Vagina (tissue), 2 donors: ENCODE measurements at regions not wholly inside any gene's neighbourhood (a gene's known extent, or its start where the extent isn't known, plus 50 kb on each side); places are given as distances from the start of the nearest gene placed in this dataset.
"Not testable (repeated sequence)": the region's sequence is repeated elsewhere in the genome, so short reads cannot be mapped to it uniquely, and the experiment has no call there.

Experiments
- DNase-seq, 2 donors: peaks; one replicate each; pipeline ENCODE4 v3.0.0-alpha.2; 2017; ENCODE audit errors: extremely low spot score in 2 of 2
- H3K27ac ChIP-seq: fragments of 200-600 bp; sonication (generic); one replicate; pipeline ENCODE4 v1.5.1; 2019
- H3K27me3 ChIP-seq: fragments of 200-600 bp; sonication (generic); one replicate; pipeline ENCODE4 v1.5.1; 2019
- H3K36me3 ChIP-seq, 2 donors: fragments of 200-600 bp; sonication (generic); one replicate each; pipeline ENCODE4 v1.5.1; 2017 to 2019
- H3K4me1 ChIP-seq: fragments of 200-600 bp; sonication (generic); one replicate; pipeline ENCODE4 v1.5.1; 2019
- H3K4me3 ChIP-seq, 2 donors: fragments of 200-600 bp; sonication (generic); 1 replicate in 1 of 2; 2 replicates in 1 of 2; pipeline ENCODE4 v1.5.1; 2016 to 2019
- H3K9me3 ChIP-seq: fragments of 200-600 bp; sonication (generic); one replicate; pipeline ENCODE4 v1.5.1; 2019
- POLR2A ChIP-seq, 2 donors: fragments of 450-650 bp; IDR thresholded peaks; one replicate each; pipeline ENCODE4 v1.6.1; 2017; ENCODE audit warnings: antibody characterized with exemption in 2 of 2, mild to moderate bottlenecking in 2 of 2, moderate library complexity in 2 of 2
- POLR2AphosphoS5 ChIP-seq, 2 donors: sonication (generic); formaldehyde crosslinking; IDR thresholded peaks; one replicate each; pipeline ENCODE4 v1.9.0; 2017; ENCODE audit warnings: antibody characterized with exemption in 2 of 2, mild to moderate bottlenecking in 2 of 2, low read depth in 1 of 2; ENCODE audit not compliant: insufficient read depth in 1 of 2
- intact Hi-C: fragments of 100-400 bp; cut with DNase I; formaldehyde crosslinking; loops from one replicate; pipeline ENCODE4 v1.15.1; 2023
- TF ChIP-seq, protein P1 (sequence below), 3 experiments: fragments of 450-650 bp in 2 of 3; fragments of 200-600 bp in 1 of 3; sonication (generic) in 1 of 3; IDR thresholded peaks; one replicate each; pipeline ENCODE4 v1.5.1; 2017 to 2019; ENCODE audit warnings: antibody characterized with exemption in 3 of 3, mild to moderate bottlenecking in 2 of 3, moderate library complexity in 2 of 3

DNA sequence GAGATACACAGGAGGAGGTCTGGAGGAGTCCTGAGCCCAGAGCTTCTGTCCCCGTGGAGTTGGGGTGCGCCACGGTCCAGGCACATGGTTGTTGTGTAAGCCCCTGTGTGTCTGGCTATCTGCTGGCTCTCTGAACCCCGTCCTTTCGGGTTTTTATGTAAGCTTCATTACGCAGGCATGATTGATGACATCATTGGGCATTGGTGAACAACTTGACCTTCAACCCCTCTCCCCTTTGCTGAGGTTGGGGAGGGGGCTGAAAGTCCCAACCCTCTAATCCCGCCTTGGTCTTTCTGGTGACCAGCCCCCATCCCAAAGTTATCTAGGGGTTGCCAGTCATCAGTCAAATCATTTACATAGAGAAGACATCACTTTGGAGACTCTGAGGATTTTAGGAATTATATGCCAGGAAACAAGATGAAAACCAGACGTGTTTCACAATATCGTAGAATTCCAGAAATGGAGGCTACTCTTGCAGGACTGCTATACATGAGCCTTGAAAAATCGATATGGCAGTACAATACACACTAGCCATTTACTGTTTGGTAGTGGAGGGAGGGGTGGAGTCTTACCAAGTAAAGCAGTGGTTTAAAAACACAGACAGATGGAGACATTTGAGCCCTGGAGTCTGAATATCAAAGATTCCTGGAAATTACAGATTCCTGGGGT, 69.8 kb upstream of the SCAF4 start:
- Histone ChIP-seq H3K27ac (no peak overlapping the region), H3K36me3 (no peaks in the 10 kb centered on the region), H3K9me3 (no peaks in the 10 kb centered on the region), H3K4me1 (no peaks in the 10 kb centered on the region), H3K4me3 (no peak overlapping the region), H3K27me3 (no peaks in the 10 kb centered on the region)
- peak in 1 of 2 donors; percentile 58 for DNase-seq
- TF ChIP-seq POLR2AphosphoS5 (IDR thresholded peaks at IDR 0.05; ENCODE audit: insufficient read depth in 1 of 2, low read depth in 1 of 2), result no peak
- TF ChIP-seq, protein P1, sequence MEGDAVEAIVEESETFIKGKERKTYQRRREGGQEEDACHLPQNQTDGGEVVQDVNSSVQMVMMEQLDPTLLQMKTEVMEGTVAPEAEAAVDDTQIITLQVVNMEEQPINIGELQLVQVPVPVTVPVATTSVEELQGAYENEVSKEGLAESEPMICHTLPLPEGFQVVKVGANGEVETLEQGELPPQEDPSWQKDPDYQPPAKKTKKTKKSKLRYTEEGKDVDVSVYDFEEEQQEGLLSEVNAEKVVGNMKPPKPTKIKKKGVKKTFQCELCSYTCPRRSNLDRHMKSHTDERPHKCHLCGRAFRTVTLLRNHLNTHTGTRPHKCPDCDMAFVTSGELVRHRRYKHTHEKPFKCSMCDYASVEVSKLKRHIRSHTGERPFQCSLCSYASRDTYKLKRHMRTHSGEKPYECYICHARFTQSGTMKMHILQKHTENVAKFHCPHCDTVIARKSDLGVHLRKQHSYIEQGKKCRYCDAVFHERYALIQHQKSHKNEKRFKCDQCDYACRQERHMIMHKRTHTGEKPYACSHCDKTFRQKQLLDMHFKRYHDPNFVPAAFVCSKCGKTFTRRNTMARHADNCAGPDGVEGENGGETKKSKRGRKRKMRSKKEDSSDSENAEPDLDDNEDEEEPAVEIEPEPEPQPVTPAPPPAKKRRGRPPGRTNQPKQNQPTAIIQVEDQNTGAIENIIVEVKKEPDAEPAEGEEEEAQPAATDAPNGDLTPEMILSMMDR (IDR thresholded peaks at IDR 0.05), result no peak
- no peak for TF ChIP-seq POLR2A (IDR thresholded peaks at IDR 0.05)
- intact Hi-C loops, result no loop called here

DNA sequence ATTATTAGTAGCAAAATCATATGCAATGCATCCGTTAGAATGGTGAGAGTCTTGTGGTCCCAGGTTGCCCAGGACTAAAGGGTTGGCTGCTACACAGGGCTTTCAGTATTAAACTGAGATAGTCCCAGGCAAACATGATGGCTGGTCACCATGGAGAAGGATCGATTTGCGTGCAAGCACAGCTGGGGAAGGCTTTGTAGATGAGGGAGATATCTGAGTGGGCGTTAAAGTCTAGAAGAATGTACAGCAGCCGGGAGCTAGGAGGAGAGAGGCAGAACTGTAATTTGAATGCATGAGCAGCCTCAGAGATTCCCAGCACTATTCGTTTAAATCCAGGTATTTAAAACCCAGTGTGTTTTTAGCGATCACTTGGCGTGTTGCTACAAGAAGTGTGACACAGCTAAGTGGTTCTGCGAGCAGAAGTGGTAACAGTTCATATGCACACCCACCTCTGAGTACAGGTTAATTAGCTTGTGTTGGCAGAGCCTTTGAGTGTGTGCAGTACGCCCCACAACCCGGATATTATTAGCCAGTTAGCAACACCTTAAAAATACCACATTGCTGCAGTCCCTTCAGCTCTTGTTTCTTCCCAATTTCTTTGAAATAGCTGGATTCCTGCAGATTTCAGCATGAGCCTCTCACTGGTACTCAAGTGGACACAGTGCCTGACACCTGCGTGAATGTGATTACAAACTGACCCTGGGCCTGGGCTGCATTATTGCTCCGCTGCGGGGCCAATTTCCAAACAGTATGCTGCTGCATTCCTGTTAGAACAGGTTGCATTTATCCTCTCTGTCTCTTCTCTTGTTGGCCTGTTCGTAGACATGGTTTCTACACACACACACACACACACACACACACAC, 67.2 kb upstream of the SCAF4 start:
- Histone ChIP-seq H3K4me3 (no peak overlapping the region), H3K36me3 (no peaks in the 10 kb centered on the region), H3K27me3 (no peaks in the 10 kb centered on the region), H3K27ac (no peak overlapping the region), H3K4me1 (no peaks in the 10 kb centered on the region), H3K9me3 (no peaks in the 10 kb centered on the region)
- DNase-seq, result no peak
- TF ChIP-seq POLR2A (IDR thresholded peaks at IDR 0.05), result no peak
- TF ChIP-seq, protein P1 (IDR thresholded peaks at IDR 0.05), result no peak
- peak in 1 of 2 donors; percentile 38 for TF ChIP-seq POLR2AphosphoS5 (IDR thresholded peaks at IDR 0.05; ENCODE audit: insufficient read depth in 1 of 2, low read depth in 1 of 2)
- intact Hi-C loops, result no loop called here

DNA sequence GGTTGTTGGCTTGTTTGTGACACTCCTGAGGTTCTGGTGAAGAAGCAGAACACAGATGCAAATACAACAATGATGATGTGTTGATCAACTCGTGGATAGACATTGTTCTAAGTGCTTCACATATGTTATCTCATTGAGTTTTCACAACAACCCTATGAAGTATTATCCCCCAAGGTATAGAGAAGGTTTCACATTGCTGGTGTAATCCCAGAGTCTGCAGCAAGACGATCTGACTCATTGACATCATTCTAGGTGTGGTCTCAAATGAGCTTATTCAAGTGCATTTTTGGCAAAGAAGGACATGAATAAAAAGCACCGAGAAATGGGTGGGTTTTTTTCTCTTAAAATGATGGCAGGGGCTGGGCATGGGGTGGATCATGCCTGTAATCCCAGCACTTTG, 64.1 kb upstream of the SCAF4 start:
- intact Hi-C loops, result no loop called here
- no peaks in the 10 kb centered on the region for H3K27me3 ChIP-seq
- no peaks in the 10 kb centered on the region for H3K9me3 ChIP-seq
- no peak for TF ChIP-seq POLR2A (IDR thresholded peaks at IDR 0.05)
- no peak for TF ChIP-seq POLR2AphosphoS5 (IDR thresholded peaks at IDR 0.05; ENCODE audit: insufficient read depth in 1 of 2, low read depth in 1 of 2)
- TF ChIP-seq, protein P1 (IDR thresholded peaks at IDR 0.05), result no peak
- no peaks in the 10 kb centered on the region for H3K36me3 ChIP-seq
- no peak for DNase-seq
- H3K27ac ChIP-seq, result no peak overlapping the region
- H3K4me1 ChIP-seq, result no peaks in the 10 kb centered on the region
- no peak overlapping the region for H3K4me3 ChIP-seq

DNA sequence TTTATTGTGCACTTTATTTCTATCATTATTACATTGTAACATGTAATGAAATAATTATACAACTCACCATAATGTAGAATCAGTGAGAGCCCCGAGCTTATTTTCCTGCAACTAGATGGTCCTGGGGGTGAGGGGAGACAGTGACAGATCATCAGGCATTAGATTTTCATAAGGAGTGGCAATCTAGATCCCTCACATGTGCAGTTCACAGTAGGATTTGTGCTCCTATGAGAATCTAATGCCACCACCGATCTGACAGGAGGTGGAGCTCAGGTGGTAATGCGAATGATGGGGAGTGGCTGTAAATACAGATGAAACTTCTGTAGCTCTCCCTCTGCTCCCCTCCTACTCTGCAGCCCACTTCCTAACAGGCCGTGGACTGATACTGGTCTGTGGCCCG, 58.5 kb upstream of the SCAF4 start:
- H3K4me3 ChIP-seq, DNase-seq, H3K9me3 ChIP-seq, H3K4me1 ChIP-seq, intact Hi-C loops, H3K27ac ChIP-seq, H3K27me3 ChIP-seq, H3K36me3 ChIP-seq: not testable (repeated sequence)

DNA sequence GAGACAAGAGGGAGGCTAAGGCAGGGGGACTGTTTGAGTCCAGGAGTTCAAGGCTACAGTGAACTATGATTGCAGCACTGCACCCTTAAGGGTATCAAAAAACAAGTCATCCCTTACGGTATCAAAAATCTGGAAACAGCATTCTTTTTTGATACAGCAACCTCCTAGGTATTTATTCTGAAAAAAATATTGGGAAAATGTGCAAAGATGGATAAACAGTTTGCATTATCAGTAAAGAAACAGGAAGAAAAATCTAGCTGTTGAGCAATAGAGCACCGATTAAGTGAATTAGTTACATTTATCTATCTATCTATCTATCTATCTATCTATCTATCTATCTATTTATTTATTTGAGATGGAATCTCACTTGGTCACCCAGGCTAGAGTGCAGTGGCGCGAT, 56.7 kb upstream of the SCAF4 start:
- Histone ChIP-seq H3K4me3 (no peak overlapping the region), H3K27me3 (no peaks in the 10 kb centered on the region), H3K36me3 (no peaks in the 10 kb centered on the region), H3K9me3 (no peaks in the 10 kb centered on the region), H3K27ac (no peak overlapping the region), H3K4me1 (no peaks in the 10 kb centered on the region)
- no peak for DNase-seq
- TF ChIP-seq POLR2AphosphoS5 (IDR thresholded peaks at IDR 0.05; ENCODE audit: insufficient read depth in 1 of 2, low read depth in 1 of 2) (no peak), POLR2A (IDR thresholded peaks at IDR 0.05) (no peak)
- TF ChIP-seq, protein P1 (IDR thresholded peaks at IDR 0.05), result no peak
- intact Hi-C loops, result no loop called here

DNA sequence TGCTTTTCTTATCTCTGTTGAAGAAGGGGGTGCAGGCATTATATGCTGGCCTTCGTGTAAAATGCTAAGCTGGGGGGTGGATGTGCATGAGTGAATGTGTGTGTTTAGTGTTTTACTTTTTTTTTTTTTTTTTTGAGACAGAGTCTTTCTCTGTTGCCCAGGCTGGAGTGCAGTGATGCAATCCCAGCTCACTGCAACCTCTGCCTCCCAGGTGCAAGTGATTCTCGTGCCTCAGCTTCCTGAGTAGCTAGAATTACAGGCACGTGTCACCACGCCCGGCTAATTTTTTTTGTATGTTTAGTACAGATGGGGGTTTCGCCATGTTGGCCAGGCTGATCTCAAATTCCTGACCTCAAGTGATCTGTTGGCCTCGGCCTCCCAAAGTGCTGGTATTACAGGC, 55.8 kb upstream of the SCAF4 start:
- H3K9me3 ChIP-seq, DNase-seq, H3K27me3 ChIP-seq: not testable (repeated sequence)

More for the DNA sequence above, 55.8 kb upstream of the SCAF4 start:
- H3K27ac ChIP-seq, H3K36me3 ChIP-seq, H3K4me3 ChIP-seq, H3K4me1 ChIP-seq, intact Hi-C loops: not testable (repeated sequence)
